ENCODE measurements at regions not wholly inside any gene's neighbourhood (a gene's known extent, or its start where the extent isn't known, plus 50 kb on each side); places are given as distances from the start of the nearest gene placed in this dataset.
A peak's percentile ranks its signal among the peaks of the same experiment; 100 is the strongest.

- Histone ChIP-seq H2AFZ (ENCODE audit: low read depth, low read length) (no peak overlapping the region), H3K9ac (ENCODE audit: low read length) (no peak overlapping the region), H3F3A (ENCODE audit: insufficient read depth, low read length, poor library complexity, severe bottlenecking) (no peaks in the 10 kb centered on the region), H3K4me3 (ENCODE audit: low read length) (no peak overlapping the region), H3K9me3 (ENCODE audit: low read length) (no peaks in the 10 kb centered on the region), H3K79me2 (replicated peaks; ENCODE audit: insufficient read depth, low read length) (no peaks in the 10 kb centered on the region), H3K27me3 (ENCODE audit: insufficient read depth, low read depth, low read length) (no peaks in the 10 kb centered on the region), H3K36me3 (ENCODE audit: insufficient read depth, low read length) (no peaks in the 10 kb centered on the region), H4K20me1 (ENCODE audit: insufficient read depth) (no peaks in the 10 kb centered on the region), H3K9me2 (ENCODE audit: insufficient read depth, low read length) (no peaks in the 10 kb centered on the region), H3K27ac (ENCODE audit: low read length) (no peak overlapping the region), H3K4me2 (ENCODE audit: low read length) (no peak overlapping the region)
- no peak for TF ChIP-seq EZH2 (IDR thresholded peaks at IDR 0.05; ENCODE audit: borderline replicate concordance, insufficient read depth, low read length, poor library complexity, severe bottlenecking)
- no peak for TF ChIP-seq REST (IDR thresholded peaks at IDR 0.05; ENCODE audit: borderline replicate concordance)
- TF ChIP-seq RAD21 (conservative IDR thresholded peaks at IDR 0.05), result no peak
- TF ChIP-seq EP300 (conservative IDR thresholded peaks at IDR 0.05; ENCODE audit: poor library complexity, severe bottlenecking), result no peak
These were observed 85.0 kb upstream of the MYL10 start for GRCh38 chr7:101714097-101714496.

GRCh38 chr7:101717628-101718357, 88.7 kb upstream of the MYL10 start:
- Histone ChIP-seq H3K79me2 (replicated peaks; ENCODE audit: insufficient read depth, low read length) (no peaks in the 10 kb centered on the region), H3K36me3 (ENCODE audit: insufficient read depth, low read length) (no peaks in the 10 kb centered on the region), H3K27me3 (ENCODE audit: insufficient read depth, low read depth, low read length) (no peaks in the 10 kb centered on the region), H3K9me3 (ENCODE audit: low read length) (no peaks in the 10 kb centered on the region), H3K27ac (ENCODE audit: low read length) (peak overlapping the region; percentile 65), H3F3A (ENCODE audit: insufficient read depth, low read length, poor library complexity, severe bottlenecking) (no peaks in the 10 kb centered on the region), H4K20me1 (ENCODE audit: insufficient read depth) (no peaks in the 10 kb centered on the region), H3K9ac (ENCODE audit: low read length) (peak overlapping the region; percentile 33), H3K9me2 (ENCODE audit: insufficient read depth, low read length) (no peaks in the 10 kb centered on the region), H2AFZ (ENCODE audit: low read depth, low read length) (no peak overlapping the region), H3K4me3 (ENCODE audit: low read length) (peak overlapping the region; percentile 47), H3K4me2 (ENCODE audit: low read length) (peak overlapping the region; percentile 15)
- TF ChIP-seq TAF1 (IDR thresholded peaks at IDR 0.05; ENCODE audit: low read depth) (no peak), EZH2 (IDR thresholded peaks at IDR 0.05; ENCODE audit: borderline replicate concordance, insufficient read depth, low read length, poor library complexity, severe bottlenecking) (no peak), SMC3 (conservative IDR thresholded peaks at IDR 0.05; ENCODE audit: poor library complexity) (no peak), EP300 (conservative IDR thresholded peaks at IDR 0.05; ENCODE audit: poor library complexity, severe bottlenecking) (peak; percentile 91), REST (IDR thresholded peaks at IDR 0.05; ENCODE audit: borderline replicate concordance) (no peak), CTCF (IDR thresholded peaks at IDR 0.05; ENCODE audit: poor library complexity, severe bottlenecking) (no peak), MXI1 (conservative IDR thresholded peaks at IDR 0.05; ENCODE audit: poor library complexity, severe bottlenecking) (no peak), POLR2AphosphoS5 (IDR thresholded peaks at IDR 0.05) (peak; percentile 83), RAD21 (conservative IDR thresholded peaks at IDR 0.05) (peak; percentile 11)
